Spleen (tissue), 7 donors: ENCODE measurements at regions not wholly inside any gene's neighbourhood (a gene's known extent, or its start where the extent isn't known, plus 50 kb on each side); places are given as distances from the start of the nearest gene placed in this dataset.
"Not testable (repeated sequence)": the region's sequence is repeated elsewhere in the genome, so short reads cannot be mapped to it uniquely, and the experiment has no call there.

Experiments
- POLR2A ChIP-seq, 3 donors: fragments of 450-650 bp; IDR thresholded peaks; one replicate each; pipeline ENCODE4 v1.5.1; 2017; ENCODE audit warnings: antibody characterized with exemption in 3 of 3, mild to moderate bottlenecking in 1 of 3
- POLR2AphosphoS5 ChIP-seq, 3 donors: sonication (generic); formaldehyde crosslinking; IDR thresholded peaks; one replicate each; pipeline ENCODE4 v1.5.1; 2017; ENCODE audit warnings: antibody characterized with exemption in 3 of 3
- TF ChIP-seq, protein P1 (sequence below), 11 experiments: fragments of 200-600 bp in 7 of 11; fragments of 450-650 bp in 4 of 11; sonication (generic) in 4 of 11; IDR thresholded peaks in 8 of 11; conservative IDR thresholded peaks in 3 of 11; 1 replicate in 7 of 11; 2 replicates in 4 of 11; pipeline versions ENCODE4 v1.4.0 to v1.8.0; 2016 to 2021; ENCODE audit warnings: antibody characterized with exemption in 11 of 11, inconsistent platforms in 4 of 11, mild to moderate bottlenecking in 1 of 11
- donor health status: DM: no; HTN: no; CAD: no; lungs with moderate emphysema.
- donor health status: DM: no; HTN: no; CAD: no.
- donor health status: DM: no; HTN: no; CAD: no.

DNA sequence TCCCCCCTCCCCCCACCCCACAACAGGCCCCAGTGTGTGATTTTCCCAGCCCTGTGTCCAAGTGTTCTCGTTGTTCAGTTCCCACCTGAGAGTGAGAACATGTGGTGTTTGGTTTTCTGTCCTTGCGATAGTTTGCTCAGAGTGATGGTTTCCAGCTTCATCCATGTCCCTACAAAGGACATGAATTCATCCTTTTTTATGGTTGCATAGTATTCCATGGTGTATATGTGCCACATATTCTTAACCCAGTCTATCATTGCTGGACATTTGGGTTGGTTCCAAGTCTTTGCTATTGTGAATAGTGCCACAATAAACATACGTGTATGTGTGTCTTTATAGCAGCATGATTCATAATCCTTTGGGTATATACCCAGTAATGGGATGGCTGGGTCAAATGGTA lies 81.1 kb upstream of the ALX4 start:
- TF ChIP-seq, protein P1, sequence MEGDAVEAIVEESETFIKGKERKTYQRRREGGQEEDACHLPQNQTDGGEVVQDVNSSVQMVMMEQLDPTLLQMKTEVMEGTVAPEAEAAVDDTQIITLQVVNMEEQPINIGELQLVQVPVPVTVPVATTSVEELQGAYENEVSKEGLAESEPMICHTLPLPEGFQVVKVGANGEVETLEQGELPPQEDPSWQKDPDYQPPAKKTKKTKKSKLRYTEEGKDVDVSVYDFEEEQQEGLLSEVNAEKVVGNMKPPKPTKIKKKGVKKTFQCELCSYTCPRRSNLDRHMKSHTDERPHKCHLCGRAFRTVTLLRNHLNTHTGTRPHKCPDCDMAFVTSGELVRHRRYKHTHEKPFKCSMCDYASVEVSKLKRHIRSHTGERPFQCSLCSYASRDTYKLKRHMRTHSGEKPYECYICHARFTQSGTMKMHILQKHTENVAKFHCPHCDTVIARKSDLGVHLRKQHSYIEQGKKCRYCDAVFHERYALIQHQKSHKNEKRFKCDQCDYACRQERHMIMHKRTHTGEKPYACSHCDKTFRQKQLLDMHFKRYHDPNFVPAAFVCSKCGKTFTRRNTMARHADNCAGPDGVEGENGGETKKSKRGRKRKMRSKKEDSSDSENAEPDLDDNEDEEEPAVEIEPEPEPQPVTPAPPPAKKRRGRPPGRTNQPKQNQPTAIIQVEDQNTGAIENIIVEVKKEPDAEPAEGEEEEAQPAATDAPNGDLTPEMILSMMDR (IDR thresholded peaks at IDR 0.05 in 8 of 11, conservative IDR thresholded peaks at IDR 0.05 in 3 of 11): not testable (repeated sequence)
- TF ChIP-seq POLR2A, POLR2AphosphoS5 (IDR thresholded peaks at IDR 0.05): not testable (repeated sequence)
